ENCODE measurements at regions not wholly inside any gene's neighbourhood (a gene's known extent, or its start where the extent isn't known, plus 50 kb on each side); places are given as distances from the start of the nearest gene placed in this dataset.

GRCh38 chrX:109312757-109313156, 169.1 kb downstream of the GUCY2F start:
- intact Hi-C loops (cut with micrococcal nuclease; ENCODE audit: unreplicated experiment): no loop called here
- no peak overlapping the region for H3K27ac Mint-ChIP-seq (ENCODE audit: unreplicated experiment)
- no peaks in the 10 kb centered on the region for H3K27me3 ChIP-seq (replicated peaks; ENCODE audit: control insufficient read depth, insufficient read depth, low read length)
- no peak for TF ChIP-seq CTCF (IDR thresholded peaks at IDR 0.05; ENCODE audit: insufficient read depth in 1 of 2, low read depth in 1 of 2, low read length in 1 of 2, severe bottlenecking in 1 of 2, unreplicated experiment in 1 of 2)
- DNase-seq: no peak
- no peaks in the 10 kb centered on the region for H3K4me1 Mint-ChIP-seq (ENCODE audit: low read depth, unreplicated experiment)
- no peak overlapping the region for H3K4me3 Mint-ChIP-seq (ENCODE audit: unreplicated experiment)
- H3K36me3 ChIP-seq (ENCODE audit: control insufficient read depth, insufficient read depth, low read length): no peaks in the 10 kb centered on the region
- H3K36me3 Mint-ChIP-seq (ENCODE audit: insufficient read depth, unreplicated experiment): no peaks in the 10 kb centered on the region
- H3K4me1 ChIP-seq: no peaks in the 10 kb centered on the region
- H3K9me3 ChIP-seq: no peaks in the 10 kb centered on the region
- CTCF ChIA-PET: no interaction called here
- POLR2A ChIA-PET: no interaction called here
- BruUV-seq (replicated peaks): no TSS peak
- H3K4me3 ChIP-seq (ENCODE audit: low read depth, low read length): no peak overlapping the region
- H3K27me3 Mint-ChIP-seq (ENCODE audit: insufficient read depth, unreplicated experiment): peaks cover 4% of the 10 kb centered on the region
- H3K9me3 Mint-ChIP-seq (ENCODE audit: unreplicated experiment): no peaks in the 10 kb centered on the region

DNA sequence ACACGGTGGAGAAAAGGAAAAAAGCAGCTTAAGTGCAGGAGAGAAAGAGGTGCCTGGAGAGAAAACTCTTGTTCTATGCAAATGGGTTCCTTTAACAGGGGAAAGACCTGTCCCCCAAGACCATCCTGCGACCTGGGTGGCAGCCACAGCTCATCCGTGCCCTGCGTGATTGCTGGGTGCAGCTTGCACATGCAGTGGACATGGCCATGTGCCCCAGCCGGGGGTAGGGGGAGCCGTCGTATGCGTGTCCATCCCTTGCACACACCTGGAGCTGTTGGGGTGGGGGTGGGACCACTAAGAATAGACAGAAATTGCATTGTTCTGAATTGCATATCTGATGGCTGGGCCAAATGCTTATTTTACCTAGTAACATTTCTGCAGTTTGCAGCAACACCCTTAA, 171.9 kb downstream of the GUCY2F start:
- no peaks in the 10 kb centered on the region for H3K4me1 ChIP-seq
- ChIA-PET POLR2A (interaction anchor here (0.6 kb wide), 1 partner anchor 274 kb away, joined by 6 read pairs; no protein-coding TSS in a partner anchor), CTCF (no interaction called here)
- no peak overlapping the region for H3K27ac Mint-ChIP-seq (ENCODE audit: unreplicated experiment)
- TF ChIP-seq CTCF (IDR thresholded peaks at IDR 0.05; ENCODE audit: insufficient read depth in 1 of 2, low read depth in 1 of 2, low read length in 1 of 2, severe bottlenecking in 1 of 2, unreplicated experiment in 1 of 2): no peak
- DNase-seq: no peak
- BruUV-seq (replicated peaks): no TSS peak
- H3K36me3 Mint-ChIP-seq (ENCODE audit: insufficient read depth, unreplicated experiment): no peaks in the 10 kb centered on the region
- H3K9me3 ChIP-seq: no peaks in the 10 kb centered on the region
- H3K4me3 ChIP-seq (ENCODE audit: low read depth, low read length): no peak overlapping the region
- H3K27me3 Mint-ChIP-seq (ENCODE audit: insufficient read depth, unreplicated experiment): peaks cover 7% of the 10 kb centered on the region
- intact Hi-C loops (cut with micrococcal nuclease; ENCODE audit: unreplicated experiment): no loop called here
- no peaks in the 10 kb centered on the region for H3K4me1 Mint-ChIP-seq (ENCODE audit: low read depth, unreplicated experiment)
- H3K36me3 ChIP-seq (ENCODE audit: control insufficient read depth, insufficient read depth, low read length): no peaks in the 10 kb centered on the region
- H3K9me3 Mint-ChIP-seq (ENCODE audit: unreplicated experiment): no peaks in the 10 kb centered on the region
- H3K4me3 Mint-ChIP-seq (ENCODE audit: unreplicated experiment): no peak overlapping the region
- no peaks in the 10 kb centered on the region for H3K27me3 ChIP-seq (replicated peaks; ENCODE audit: control insufficient read depth, insufficient read depth, low read length)

DNA sequence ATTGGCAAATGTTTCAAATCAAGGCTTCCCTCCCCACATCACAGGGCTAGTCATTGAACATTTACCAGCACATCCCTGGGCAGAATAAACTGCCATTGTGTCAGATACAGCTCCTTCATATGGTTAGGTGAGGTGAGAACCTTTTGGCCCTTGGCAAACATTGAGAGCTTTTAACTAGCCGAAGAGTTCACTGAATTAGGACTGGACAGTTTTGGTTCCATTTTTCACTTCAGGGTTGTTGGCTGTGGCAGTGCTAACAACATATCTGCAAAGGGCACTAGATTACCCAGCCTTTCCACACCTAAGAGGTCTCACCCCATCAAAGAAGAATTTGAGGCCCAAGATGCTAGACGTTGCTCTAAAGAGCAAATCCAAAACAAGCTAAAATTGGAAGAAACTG, 180.7 kb downstream of the GUCY2F start:
- TF ChIP-seq CTCF (IDR thresholded peaks at IDR 0.05; ENCODE audit: insufficient read depth in 1 of 2, low read depth in 1 of 2, low read length in 1 of 2, severe bottlenecking in 1 of 2, unreplicated experiment in 1 of 2): no peak
- H3K36me3 Mint-ChIP-seq (ENCODE audit: insufficient read depth, unreplicated experiment): no peaks in the 10 kb centered on the region
- POLR2A ChIA-PET: no interaction called here
- DNase-seq: no peak
- H3K9me3 ChIP-seq: no peaks in the 10 kb centered on the region
- no peaks in the 10 kb centered on the region for H3K27me3 ChIP-seq (replicated peaks; ENCODE audit: control insufficient read depth, insufficient read depth, low read length)
- peaks cover 4% of the 10 kb centered on the region for H3K27me3 Mint-ChIP-seq (ENCODE audit: insufficient read depth, unreplicated experiment)
- H3K4me1 Mint-ChIP-seq (ENCODE audit: low read depth, unreplicated experiment): no peaks in the 10 kb centered on the region
- intact Hi-C loops (cut with micrococcal nuclease; ENCODE audit: unreplicated experiment): no loop called here
- BruUV-seq (replicated peaks): no TSS peak
- H3K4me1 ChIP-seq: no peaks in the 10 kb centered on the region
- no peaks in the 10 kb centered on the region for H3K36me3 ChIP-seq (ENCODE audit: control insufficient read depth, insufficient read depth, low read length)
- no peaks in the 10 kb centered on the region for H3K9me3 Mint-ChIP-seq (ENCODE audit: unreplicated experiment)
- H3K4me3 ChIP-seq (ENCODE audit: low read depth, low read length): no peak overlapping the region
- no peak overlapping the region for H3K4me3 Mint-ChIP-seq (ENCODE audit: unreplicated experiment)
- CTCF ChIA-PET: no interaction called here
- no peak overlapping the region for H3K27ac Mint-ChIP-seq (ENCODE audit: unreplicated experiment)

Data from Caco-2 (cell line).